SK-N-SH treated with all-trans-retinoic acid at 6 μM for 48 hours (cell line): ENCODE measurements at regions not wholly inside any gene's neighbourhood (a gene's known extent, or its start where the extent isn't known, plus 50 kb on each side); places are given as distances from the start of the nearest gene placed in this dataset.

ENCODE experiments used
- CREB5 ChIP-seq: fragments of 250-450 bp; sonication (Bioruptor Pico); IDR thresholded peaks from 2 replicates; pipeline ENCODE4 v1.5.1; 2020; ENCODE audit warnings: low read depth, mild to moderate bottlenecking, moderate library complexity
- ESRRG ChIP-seq: fragments of 250-450 bp; sonication (Bioruptor Pico); IDR thresholded peaks from 2 replicates; pipeline ENCODE4 v1.6.1; 2021; ENCODE audit warnings: mild to moderate bottlenecking
- ISL1 ChIP-seq: fragments of 250-450 bp; sonication (Bioruptor Pico); IDR thresholded peaks from 2 replicates; pipeline ENCODE4 v2.1.2; 2022; ENCODE audit warnings: mild to moderate bottlenecking, moderate library complexity
- PATZ1 ChIP-seq: fragments of 250-450 bp; sonication (Bioruptor Pico); IDR thresholded peaks from 2 replicates; pipeline ENCODE4 v1.8.0; 2020; ENCODE audit warnings: mild to moderate bottlenecking, moderate library complexity, borderline replicate concordance
- SNAI2 ChIP-seq: fragments of 250-450 bp; sonication (Bioruptor Pico); IDR thresholded peaks from 2 replicates; pipeline ENCODE4 v1.5.0; 2020; ENCODE audit warnings: mild to moderate bottlenecking, moderate library complexity
- ZFP30 ChIP-seq: fragments of 450-650 bp; formaldehyde crosslinking; IDR thresholded peaks from 2 replicates; pipeline ENCODE4 v1.5.0; 2022; ENCODE audit warnings: mild to moderate bottlenecking, moderate library complexity

- TF ChIP-seq ESRRG (CRISPR knock-in tag): no peak
- no peak for TF ChIP-seq SNAI2 (CRISPR knock-in tag)
- no peak for TF ChIP-seq PATZ1
- no peak for TF ChIP-seq ZFP30
- TF ChIP-seq CREB5 (CRISPR knock-in tag): no peak
- no peak for TF ChIP-seq ISL1
Observed at GRCh38 chrX:16464369-16464768, 185.6 kb upstream of the S100G start.
